Retinal pigment epithelial cell (primary cell): ENCODE measurements at regions not wholly inside any gene's neighbourhood (a gene's known extent, or its start where the extent isn't known, plus 50 kb on each side); places are given as distances from the start of the nearest gene placed in this dataset.

Source experiments
- DNase-seq: peaks from one replicate; pipeline ENCODE4 v3.0.0-alpha.2; 2010; ENCODE audit warnings: low read depth
- H3K4me3 ChIP-seq: 2 replicates; pipeline ENCODE4 v1.5.1; 2011; ENCODE audit warnings: mild to moderate bottlenecking, low read length, control low read depth, moderate library complexity
- TF ChIP-seq, protein P1 (sequence below): conservative IDR thresholded peaks from 2 replicates; pipeline ENCODE4 v1.5.1; 2011; ENCODE audit warnings: low read depth, low read length, control low read depth, inconsistent platforms

DNA sequence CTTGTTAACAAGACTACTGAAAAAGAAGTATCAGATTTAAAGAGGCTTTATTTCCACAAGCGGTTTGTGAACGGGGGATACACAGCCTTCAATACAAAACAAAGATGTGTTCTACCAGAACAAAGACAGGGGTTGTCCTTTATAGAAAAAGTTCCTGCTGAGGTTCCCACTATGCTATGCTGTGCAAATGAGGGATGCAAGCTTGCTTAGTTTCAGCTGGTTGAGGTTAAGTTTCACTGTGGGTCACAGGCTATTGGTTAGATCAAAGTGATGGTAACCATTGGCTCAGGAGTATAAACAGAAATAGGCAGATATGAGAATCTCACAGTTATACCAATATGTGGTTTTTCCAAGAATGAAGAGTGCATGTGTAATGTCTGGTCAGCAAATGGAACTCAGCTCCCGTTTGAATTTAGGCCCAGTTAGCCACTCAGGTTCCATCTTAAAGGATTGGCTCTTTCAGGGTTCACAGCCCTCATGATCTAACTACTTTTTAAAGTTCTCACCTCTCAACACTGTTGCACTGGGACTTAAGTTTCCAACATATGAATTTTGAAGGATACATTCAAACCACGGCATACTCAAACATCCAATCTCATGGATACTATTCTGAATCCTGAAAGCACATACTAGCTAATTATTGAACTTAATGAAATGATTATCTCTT, 215.4 kb upstream of the DCN start:
- H3K4me3 ChIP-seq = no peak overlapping the region
- no peak for DNase-seq
- TF ChIP-seq, protein P1, sequence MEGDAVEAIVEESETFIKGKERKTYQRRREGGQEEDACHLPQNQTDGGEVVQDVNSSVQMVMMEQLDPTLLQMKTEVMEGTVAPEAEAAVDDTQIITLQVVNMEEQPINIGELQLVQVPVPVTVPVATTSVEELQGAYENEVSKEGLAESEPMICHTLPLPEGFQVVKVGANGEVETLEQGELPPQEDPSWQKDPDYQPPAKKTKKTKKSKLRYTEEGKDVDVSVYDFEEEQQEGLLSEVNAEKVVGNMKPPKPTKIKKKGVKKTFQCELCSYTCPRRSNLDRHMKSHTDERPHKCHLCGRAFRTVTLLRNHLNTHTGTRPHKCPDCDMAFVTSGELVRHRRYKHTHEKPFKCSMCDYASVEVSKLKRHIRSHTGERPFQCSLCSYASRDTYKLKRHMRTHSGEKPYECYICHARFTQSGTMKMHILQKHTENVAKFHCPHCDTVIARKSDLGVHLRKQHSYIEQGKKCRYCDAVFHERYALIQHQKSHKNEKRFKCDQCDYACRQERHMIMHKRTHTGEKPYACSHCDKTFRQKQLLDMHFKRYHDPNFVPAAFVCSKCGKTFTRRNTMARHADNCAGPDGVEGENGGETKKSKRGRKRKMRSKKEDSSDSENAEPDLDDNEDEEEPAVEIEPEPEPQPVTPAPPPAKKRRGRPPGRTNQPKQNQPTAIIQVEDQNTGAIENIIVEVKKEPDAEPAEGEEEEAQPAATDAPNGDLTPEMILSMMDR = no peak

DNA sequence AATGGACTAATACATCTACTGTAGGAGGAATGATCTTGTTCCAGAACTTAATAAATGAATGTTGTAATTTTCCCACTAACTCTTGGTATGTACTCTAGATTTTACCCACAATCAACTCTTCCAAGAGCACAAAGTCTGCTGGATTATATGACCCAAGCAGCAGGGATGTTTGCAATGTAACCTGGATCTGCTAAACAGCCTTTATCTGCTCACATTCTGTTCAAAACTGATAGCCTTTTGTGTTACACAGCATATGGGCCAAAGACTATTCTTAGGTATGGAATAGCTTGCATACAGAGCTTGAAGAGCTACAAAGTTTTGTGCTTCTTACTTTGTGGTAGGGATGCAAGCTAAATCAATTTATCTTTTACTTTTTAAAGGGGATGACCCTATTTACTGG, 213.7 kb upstream of the DCN start:
- no peak overlapping the region for H3K4me3 ChIP-seq
- TF ChIP-seq, protein P1 = no peak
- no peak for DNase-seq

DNA sequence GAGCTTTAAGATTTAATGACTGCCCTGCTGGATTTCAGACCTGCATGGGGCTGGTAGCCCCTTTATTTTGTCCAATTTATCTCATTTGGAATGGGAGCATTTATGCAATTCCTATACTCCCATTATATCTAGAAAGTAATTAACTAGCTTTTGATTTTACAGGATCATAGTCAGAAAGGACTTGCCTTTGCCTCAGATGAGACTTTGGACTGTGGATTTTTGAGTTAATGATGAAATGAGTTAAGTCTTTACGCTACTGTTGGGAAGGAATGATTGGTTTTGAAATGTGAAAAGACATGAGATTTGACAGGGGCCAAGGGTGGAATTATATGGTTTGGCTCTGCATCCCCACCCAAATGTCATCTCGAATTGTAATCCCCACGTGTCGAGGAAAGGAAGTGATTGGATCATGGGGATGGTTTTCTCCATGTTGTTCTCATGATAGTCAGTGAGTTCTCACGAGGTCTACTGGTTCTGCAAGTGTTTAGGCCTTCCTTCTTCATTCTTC, 213.1 kb upstream of the DCN start:
- TF ChIP-seq, protein P1 = no peak
- DNase-seq = no peak
- H3K4me3 ChIP-seq = no peak overlapping the region

DNA sequence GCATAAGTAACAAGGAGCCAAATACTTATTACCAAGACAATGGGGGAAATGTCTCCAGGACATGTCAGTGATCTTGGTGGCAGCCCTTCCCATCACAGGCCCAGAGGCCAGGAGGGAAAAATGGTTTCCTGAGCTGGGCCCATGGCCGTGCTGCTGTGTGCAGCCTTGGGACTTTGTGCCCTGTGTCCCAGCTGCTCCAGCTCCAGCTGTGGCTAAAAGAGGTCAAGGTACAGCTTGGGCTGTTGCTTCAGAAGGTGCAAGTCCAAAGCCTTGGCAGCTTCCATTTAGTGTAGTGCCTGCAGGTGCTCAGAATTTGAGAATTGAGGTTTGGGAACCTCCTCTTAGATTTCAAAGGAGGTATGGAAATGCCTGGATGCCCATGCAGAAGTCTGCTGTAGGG, 212.3 kb upstream of the DCN start:
- no peak overlapping the region for H3K4me3 ChIP-seq
- TF ChIP-seq, protein P1 = no peak
- DNase-seq = no peak

DNA sequence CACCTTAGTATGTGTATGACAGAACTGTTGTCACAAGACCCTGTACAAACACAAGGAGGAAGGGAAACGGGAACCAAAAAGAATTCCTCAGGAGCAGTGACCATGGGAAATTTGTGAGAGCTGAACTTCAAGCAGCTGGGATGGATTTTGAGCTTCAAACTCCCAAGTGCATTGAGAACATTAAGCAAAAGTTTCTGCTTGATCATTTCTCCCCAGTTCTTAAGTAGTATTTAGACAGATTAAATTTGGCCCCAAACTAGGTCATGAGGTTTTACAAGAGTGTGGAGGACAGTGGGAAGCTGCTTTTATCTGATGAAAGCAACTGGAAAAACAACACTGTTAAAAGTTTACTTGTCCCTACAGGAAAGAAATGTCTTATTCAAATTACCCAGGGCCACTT, 206.0 kb upstream of the DCN start:
- DNase-seq = no peak
- no peak overlapping the region for H3K4me3 ChIP-seq
- TF ChIP-seq, protein P1 = no peak

DNA sequence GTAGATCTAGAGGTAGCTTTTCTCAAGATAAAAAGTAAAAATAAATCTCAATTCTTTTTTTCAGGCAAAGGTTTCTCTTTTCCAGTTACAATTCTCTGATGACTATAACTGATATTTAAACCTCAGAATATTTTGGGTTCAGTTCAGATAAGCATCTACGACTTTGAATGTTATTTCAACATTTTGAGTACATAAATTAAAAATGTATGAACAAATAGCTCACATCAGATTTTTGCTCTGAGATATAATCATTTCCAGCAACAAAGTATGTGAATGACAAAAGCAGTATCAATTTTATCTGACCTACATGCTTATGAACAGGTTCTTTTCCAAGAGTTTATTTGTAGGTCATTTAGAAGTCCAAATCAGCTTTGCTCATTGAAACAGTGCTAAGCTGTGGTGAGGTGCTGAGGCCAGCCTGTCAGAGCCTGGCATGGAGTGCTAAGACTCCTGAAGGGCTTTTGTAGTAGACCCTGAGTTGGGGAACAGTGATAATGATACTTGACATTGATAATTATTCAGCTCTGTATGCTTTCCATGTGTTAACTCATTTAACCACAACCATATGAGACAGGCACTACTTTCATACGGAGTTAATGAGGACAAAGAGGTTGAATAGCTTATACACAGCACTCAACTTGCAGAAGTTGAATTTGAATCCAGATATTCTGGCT, 205.0 kb upstream of the DCN start:
- no peak overlapping the region for H3K4me3 ChIP-seq
- TF ChIP-seq, protein P1 = no peak
- peak; percentile 68 for DNase-seq

DNA sequence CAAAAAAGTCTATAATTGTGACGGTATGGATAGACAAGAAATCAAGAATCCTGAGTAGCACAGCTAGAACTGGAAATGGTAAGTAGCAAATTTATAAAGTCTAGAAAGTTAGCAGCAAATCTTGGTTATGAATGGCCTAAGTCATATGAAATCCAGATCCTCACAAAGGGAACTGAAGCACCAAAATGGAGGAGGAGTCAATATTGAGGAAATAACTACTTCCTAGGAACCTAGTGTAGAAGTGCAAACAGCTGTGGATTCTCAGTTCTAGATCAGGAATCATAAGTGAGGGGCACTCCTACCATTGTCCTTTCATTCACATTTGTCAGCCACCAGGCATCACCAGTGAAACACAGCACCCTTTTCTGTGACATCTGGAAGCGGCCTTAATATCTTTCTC, 202.2 kb upstream of the DCN start:
- no peak overlapping the region for H3K4me3 ChIP-seq
- TF ChIP-seq, protein P1 = no peak
- no peak for DNase-seq
